C4-2B (cell line): ENCODE measurements at regions not wholly inside any gene's neighbourhood (a gene's known extent, or its start where the extent isn't known, plus 50 kb on each side); places are given as distances from the start of the nearest gene placed in this dataset.

Experiments used
- H3K27ac ChIP-seq: fragments of 450-650 bp; 2 replicates; pipeline ENCODE4 v1.5.1; 2017
- CTCF ChIP-seq: fragments of 450-650 bp; conservative IDR thresholded peaks from 2 replicates; pipeline ENCODE4 v1.5.1; 2017; ENCODE audit warnings: mild to moderate bottlenecking
- ZFX ChIP-seq: fragments of 450-650 bp; IDR thresholded peaks from 2 replicates; pipeline ENCODE4 v1.6.1; 2017

DNA sequence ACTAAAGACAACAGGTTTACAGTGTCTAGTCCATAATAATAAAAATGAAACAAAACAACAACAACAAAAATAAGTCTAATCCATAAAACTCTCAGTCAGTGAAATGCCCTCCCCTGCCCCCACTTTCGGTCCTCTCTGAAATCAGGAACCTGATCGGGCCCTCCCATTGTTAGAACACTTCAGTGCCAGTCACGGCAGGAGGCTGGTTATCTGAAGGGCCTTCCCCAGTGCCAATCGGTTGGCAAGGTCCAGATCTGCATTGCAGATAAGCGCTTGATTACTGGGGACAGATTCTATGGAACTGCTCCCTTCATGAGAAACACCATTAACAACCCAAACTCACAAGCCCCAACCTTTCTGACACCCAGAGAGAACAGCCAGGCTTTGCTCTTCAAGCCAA, 72.2 kb upstream of the EEPD1 start:
- TF ChIP-seq ZFX (no peak), CTCF (no peak)
- no peak overlapping the region for H3K27ac ChIP-seq

- TF ChIP-seq ZFX (no peak), CTCF (no peak)
- H3K27ac ChIP-seq: no peak overlapping the region
Observed at GRCh38 chr7:36082216-36082615, 70.8 kb upstream of the EEPD1 start.

DNA sequence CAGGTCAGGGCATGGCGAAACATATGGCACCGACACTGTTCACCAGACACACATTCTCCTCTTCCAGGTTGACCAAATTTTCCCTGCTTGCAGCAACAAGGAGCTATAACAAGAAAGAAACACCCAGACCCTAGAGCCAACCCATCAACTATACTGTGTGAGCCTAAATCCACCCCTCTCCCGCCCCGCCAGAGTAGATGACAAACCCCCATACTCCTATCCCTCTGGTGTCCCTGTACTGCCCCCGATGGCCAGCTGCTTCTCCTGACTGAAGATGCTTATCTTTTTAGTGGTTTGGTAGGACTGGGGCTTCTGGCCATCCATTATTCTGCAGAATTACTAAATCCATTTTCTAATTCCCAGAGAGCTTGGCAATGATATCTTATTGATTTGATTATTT, 70.1 kb upstream of the EEPD1 start:
- H3K27ac ChIP-seq: no peak overlapping the region
- TF ChIP-seq ZFX: no peak
- no peak for TF ChIP-seq CTCF

GRCh38 chr7:36083626-36084380, 69.3 kb upstream of the EEPD1 start:
- TF ChIP-seq CTCF: no peak
- TF ChIP-seq ZFX: no peak
- no peak overlapping the region for H3K27ac ChIP-seq

DNA sequence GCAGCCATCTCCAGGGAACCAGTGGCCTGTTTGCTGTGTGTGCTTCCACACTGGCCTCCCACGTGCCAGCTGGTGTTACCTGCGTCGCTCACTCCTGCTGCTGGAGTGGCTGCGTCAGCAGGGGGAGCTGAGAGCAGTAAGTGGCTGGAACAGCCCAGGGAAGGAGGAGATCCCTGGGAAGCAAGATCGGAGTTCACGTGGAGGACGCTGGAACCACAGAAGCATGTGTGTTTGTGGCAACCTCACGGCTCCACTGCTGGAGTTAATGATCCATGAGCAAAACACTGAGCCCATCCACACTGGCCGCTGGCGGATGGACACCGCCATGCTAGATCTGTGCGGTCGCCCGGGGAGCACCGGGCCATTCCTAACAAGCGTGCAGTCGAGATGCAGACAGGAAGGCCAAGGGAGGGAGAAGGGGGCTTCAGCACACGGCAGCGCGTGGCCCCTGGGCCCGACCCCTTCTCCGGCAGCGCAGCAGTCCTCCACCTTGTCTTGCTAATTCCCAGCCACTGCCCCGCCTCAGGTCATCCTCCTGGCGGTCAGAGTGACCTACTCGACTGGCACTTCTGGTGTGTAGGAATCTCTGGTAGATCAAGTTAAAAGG, 68.5 kb upstream of the EEPD1 start:
- no peak overlapping the region; the same call in 1 of the 2 replicates for H3K27ac ChIP-seq
- no peak for TF ChIP-seq ZFX
- TF ChIP-seq CTCF: no peak; the same call in 1 of the 2 replicates

DNA sequence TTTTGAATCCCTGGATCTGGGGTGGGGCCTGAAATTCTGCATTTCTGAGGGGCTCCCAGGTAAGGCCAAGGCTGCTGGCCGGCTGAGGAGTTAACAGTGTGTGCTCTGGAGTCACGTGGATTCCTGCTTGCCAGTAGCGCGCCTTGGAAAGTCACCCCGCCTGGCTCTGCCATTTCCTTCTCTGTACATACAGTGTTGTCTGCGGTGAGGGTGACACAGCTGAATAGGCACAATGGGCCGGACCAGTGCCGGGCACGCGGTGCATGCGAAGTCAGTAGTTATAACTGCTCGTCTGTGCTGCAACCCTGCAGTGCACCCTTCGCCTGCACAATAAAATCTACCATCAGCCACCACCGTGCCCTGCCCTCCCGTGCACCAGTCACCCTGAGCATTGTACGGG, 68.0 kb upstream of the EEPD1 start:
- no peak overlapping the region for H3K27ac ChIP-seq
- TF ChIP-seq CTCF (no peak), ZFX (no peak)

- H3K27ac ChIP-seq: no peak overlapping the region
- TF ChIP-seq CTCF (no peak), ZFX (no peak)
Observed at GRCh38 chr7:36086571-36086970, 66.5 kb upstream of the EEPD1 start.
